ENCODE measurements at regions not wholly inside any gene's neighbourhood (a gene's known extent, or its start where the extent isn't known, plus 50 kb on each side); places are given as distances from the start of the nearest gene placed in this dataset.

GRCh38 chrX:131734621-131735020 is 190.7 kb downstream of the OR13H1 start:
- Histone ChIP-seq H3K36me3 (ENCODE audit: control insufficient read depth, insufficient read depth, low read length) (peaks cover 77% of the 10 kb centered on the region), H3K9ac (ENCODE audit: low read length) (no peak overlapping the region), H3K4me1 (ENCODE audit: control insufficient read depth, insufficient read depth, low read length) (no peaks in the 10 kb centered on the region), H3K27ac (ENCODE audit: low read depth, low read length) (no peak overlapping the region), H3K27me3 (ENCODE audit: control insufficient read depth, insufficient read depth, low read length) (no peaks in the 10 kb centered on the region), H3K9me3 (ENCODE audit: control insufficient read depth, insufficient read depth, low read depth, low read length) (peaks cover 4% of the 10 kb centered on the region; the same call in 1 of the 2 replicates), H3K4me3 (ENCODE audit: low read depth, low read length) (no peak overlapping the region)

- H3K36me3 ChIP-seq (ENCODE audit: control insufficient read depth, insufficient read depth, low read length), result peaks cover 81% of the 10 kb centered on the region
- H3K27ac ChIP-seq (ENCODE audit: low read depth, low read length), result no peak overlapping the region
- no peaks in the 10 kb centered on the region for H3K27me3 ChIP-seq (ENCODE audit: control insufficient read depth, insufficient read depth, low read length)
- no peak overlapping the region for H3K9ac ChIP-seq (ENCODE audit: low read length)
- H3K9me3 ChIP-seq (ENCODE audit: control insufficient read depth, insufficient read depth, low read depth, low read length), result peaks cover 8% of the 10 kb centered on the region; the same call in 1 of the 2 replicates
- no peaks in the 10 kb centered on the region for H3K4me1 ChIP-seq (ENCODE audit: control insufficient read depth, insufficient read depth, low read length)
- no peak overlapping the region for H3K4me3 ChIP-seq (ENCODE audit: low read depth, low read length)
Observed at GRCh38 chrX:131735127-131735526, 191.3 kb downstream of the OR13H1 start.

- Histone ChIP-seq H3K36me3 (ENCODE audit: control insufficient read depth, insufficient read depth, low read length) (peaks cover 88% of the 10 kb centered on the region), H3K4me3 (ENCODE audit: low read depth, low read length) (no peak overlapping the region), H3K9me3 (ENCODE audit: control insufficient read depth, insufficient read depth, low read depth, low read length) (peaks cover 22% of the 10 kb centered on the region), H3K27me3 (ENCODE audit: control insufficient read depth, insufficient read depth, low read length) (no peaks in the 10 kb centered on the region), H3K27ac (ENCODE audit: low read depth, low read length) (no peak overlapping the region), H3K4me1 (ENCODE audit: control insufficient read depth, insufficient read depth, low read length) (no peaks in the 10 kb centered on the region), H3K9ac (ENCODE audit: low read length) (no peak overlapping the region)
Observed at GRCh38 chrX:131739823-131740222, 195.9 kb downstream of the OR13H1 start.

- Histone ChIP-seq H3K4me1 (ENCODE audit: control insufficient read depth, insufficient read depth, low read length) (peaks cover 2% of the 10 kb centered on the region; the same call in 1 of the 2 replicates), H3K27me3 (ENCODE audit: control insufficient read depth, insufficient read depth, low read length) (no peaks in the 10 kb centered on the region), H3K36me3 (ENCODE audit: control insufficient read depth, insufficient read depth, low read length) (peaks cover 88% of the 10 kb centered on the region), H3K4me3 (ENCODE audit: low read depth, low read length) (peak overlapping the region; percentile 35; the same call in 1 of the 2 replicates), H3K27ac (ENCODE audit: low read depth, low read length) (no peak overlapping the region), H3K9ac (ENCODE audit: low read length) (no peak overlapping the region), H3K9me3 (ENCODE audit: control insufficient read depth, insufficient read depth, low read depth, low read length) (peaks cover 22% of the 10 kb centered on the region)
Observed at GRCh38 chrX:131741103-131741581, 197.3 kb downstream of the OR13H1 start.

- Histone ChIP-seq H3K9me3 (ENCODE audit: control insufficient read depth, insufficient read depth, low read depth, low read length) (peaks cover 7% of the 10 kb centered on the region), H3K4me1 (ENCODE audit: control insufficient read depth, insufficient read depth, low read length) (peaks cover 3% of the 10 kb centered on the region; the same call in 1 of the 2 replicates), H3K4me3 (ENCODE audit: low read depth, low read length) (no peak overlapping the region), H3K9ac (ENCODE audit: low read length) (no peak overlapping the region), H3K36me3 (ENCODE audit: control insufficient read depth, insufficient read depth, low read length) (peaks cover 96% of the 10 kb centered on the region), H3K27me3 (ENCODE audit: control insufficient read depth, insufficient read depth, low read length) (no peaks in the 10 kb centered on the region), H3K27ac (ENCODE audit: low read depth, low read length) (no peak overlapping the region)
Observed at GRCh38 chrX:131745942-131746489, 202.1 kb downstream of the OR13H1 start.

- Histone ChIP-seq H3K9ac (ENCODE audit: low read length) (peak overlapping the region; percentile 21), H3K4me1 (ENCODE audit: control insufficient read depth, insufficient read depth, low read length) (peaks cover 3% of the 10 kb centered on the region; the same call in 1 of the 2 replicates), H3K27me3 (ENCODE audit: control insufficient read depth, insufficient read depth, low read length) (no peaks in the 10 kb centered on the region), H3K9me3 (ENCODE audit: control insufficient read depth, insufficient read depth, low read depth, low read length) (peaks cover 2% of the 10 kb centered on the region; the same call in 1 of the 2 replicates), H3K27ac (ENCODE audit: low read depth, low read length) (peak overlapping the region; percentile 49), H3K36me3 (ENCODE audit: control insufficient read depth, insufficient read depth, low read length) (peaks cover 94% of the 10 kb centered on the region), H3K4me3 (ENCODE audit: low read depth, low read length) (peak overlapping the region; percentile 34; the same call in 1 of the 2 replicates)
Observed at GRCh38 chrX:131746491-131746968, 202.7 kb downstream of the OR13H1 start.

- Histone ChIP-seq H3K4me1 (ENCODE audit: control insufficient read depth, insufficient read depth, low read length) (peaks cover 3% of the 10 kb centered on the region; the same call in 1 of the 2 replicates), H3K27me3 (ENCODE audit: control insufficient read depth, insufficient read depth, low read length) (no peaks in the 10 kb centered on the region), H3K36me3 (ENCODE audit: control insufficient read depth, insufficient read depth, low read length) (peaks cover 94% of the 10 kb centered on the region), H3K9ac (ENCODE audit: low read length) (no peak overlapping the region), H3K27ac (ENCODE audit: low read depth, low read length) (no peak overlapping the region), H3K9me3 (ENCODE audit: control insufficient read depth, insufficient read depth, low read depth, low read length) (no peaks in the 10 kb centered on the region), H3K4me3 (ENCODE audit: low read depth, low read length) (peak overlapping the region; percentile 34; the same call in 1 of the 2 replicates)
Observed at GRCh38 chrX:131747173-131747572, 203.3 kb downstream of the OR13H1 start.

- H3K4me3 ChIP-seq (ENCODE audit: low read depth, low read length), result no peak overlapping the region; the same call in 1 of the 2 replicates
- no peaks in the 10 kb centered on the region for H3K27me3 ChIP-seq (ENCODE audit: control insufficient read depth, insufficient read depth, low read length)
- H3K36me3 ChIP-seq (ENCODE audit: control insufficient read depth, insufficient read depth, low read length), result peaks cover 87% of the 10 kb centered on the region
- no peaks in the 10 kb centered on the region for H3K9me3 ChIP-seq (ENCODE audit: control insufficient read depth, insufficient read depth, low read depth, low read length)
- H3K27ac ChIP-seq (ENCODE audit: low read depth, low read length), result no peak overlapping the region
- no peak overlapping the region for H3K9ac ChIP-seq (ENCODE audit: low read length)
- H3K4me1 ChIP-seq (ENCODE audit: control insufficient read depth, insufficient read depth, low read length), result no peaks in the 10 kb centered on the region
Observed at GRCh38 chrX:131752493-131753198, 208.8 kb downstream of the OR13H1 start.

GRCh38 chrX:131762802-131763234 is 218.9 kb downstream of the OR13H1 start:
- no peaks in the 10 kb centered on the region for H3K27me3 ChIP-seq (ENCODE audit: control insufficient read depth, insufficient read depth, low read length)
- H3K4me3 ChIP-seq (ENCODE audit: low read depth, low read length), result no peak overlapping the region
- no peak overlapping the region for H3K9ac ChIP-seq (ENCODE audit: low read length)
- peaks cover 94% of the 10 kb centered on the region for H3K36me3 ChIP-seq (ENCODE audit: control insufficient read depth, insufficient read depth, low read length)
- H3K27ac ChIP-seq (ENCODE audit: low read depth, low read length), result no peak overlapping the region
- H3K4me1 ChIP-seq (ENCODE audit: control insufficient read depth, insufficient read depth, low read length), result no peaks in the 10 kb centered on the region
- no peaks in the 10 kb centered on the region for H3K9me3 ChIP-seq (ENCODE audit: control insufficient read depth, insufficient read depth, low read depth, low read length)

GRCh38 chrX:131763674-131764073 is 219.8 kb downstream of the OR13H1 start:
- Histone ChIP-seq H3K27ac (ENCODE audit: low read depth, low read length) (no peak overlapping the region), H3K9ac (ENCODE audit: low read length) (no peak overlapping the region), H3K4me3 (ENCODE audit: low read depth, low read length) (no peak overlapping the region), H3K9me3 (ENCODE audit: control insufficient read depth, insufficient read depth, low read depth, low read length) (no peaks in the 10 kb centered on the region), H3K4me1 (ENCODE audit: control insufficient read depth, insufficient read depth, low read length) (no peaks in the 10 kb centered on the region), H3K36me3 (ENCODE audit: control insufficient read depth, insufficient read depth, low read length) (peaks cover 95% of the 10 kb centered on the region), H3K27me3 (ENCODE audit: control insufficient read depth, insufficient read depth, low read length) (no peaks in the 10 kb centered on the region)

GRCh38 chrX:131764216-131764615 is 220.3 kb downstream of the OR13H1 start:
- H3K4me3 ChIP-seq (ENCODE audit: low read depth, low read length), result no peak overlapping the region
- H3K36me3 ChIP-seq (ENCODE audit: control insufficient read depth, insufficient read depth, low read length), result peaks cover 94% of the 10 kb centered on the region
- H3K9ac ChIP-seq (ENCODE audit: low read length), result no peak overlapping the region
- H3K9me3 ChIP-seq (ENCODE audit: control insufficient read depth, insufficient read depth, low read depth, low read length), result no peaks in the 10 kb centered on the region
- no peaks in the 10 kb centered on the region for H3K4me1 ChIP-seq (ENCODE audit: control insufficient read depth, insufficient read depth, low read length)
- H3K27me3 ChIP-seq (ENCODE audit: control insufficient read depth, insufficient read depth, low read length), result no peaks in the 10 kb centered on the region
- no peak overlapping the region for H3K27ac ChIP-seq (ENCODE audit: low read depth, low read length)

All from HUES6 (cell line).